ENCODE measurements at regions not wholly inside any gene's neighbourhood (a gene's known extent, or its start where the extent isn't known, plus 50 kb on each side); places are given as distances from the start of the nearest gene placed in this dataset.
"Not testable (repeated sequence)": the region's sequence is repeated elsewhere in the genome, so short reads cannot be mapped to it uniquely, and the experiment has no call there.

- H3K4me3 Mint-ChIP-seq = no peak overlapping the region
- H3K36me3 Mint-ChIP-seq (ENCODE audit: low read depth) = no peaks in the 10 kb centered on the region
- ChIA-PET POLR2A (no interaction called here), CTCF (no interaction called here)
- H3K4me1 Mint-ChIP-seq = no peaks in the 10 kb centered on the region
- DNase-seq = no peak
- intact Hi-C loops (cut with micrococcal nuclease) = no loop called here
- peaks cover 6% of the 10 kb centered on the region for H3K27me3 Mint-ChIP-seq
- ATAC-seq (ENCODE audit: low read depth) = no peak
- H3K9me3 Mint-ChIP-seq = no peaks in the 10 kb centered on the region
- H3K27ac Mint-ChIP-seq = no peak overlapping the region
- TF ChIP-seq CTCF (IDR thresholded peaks at IDR 0.05) = no peak
Measured at GRCh38 chr11:134984421-134984820, 572.4 kb upstream of the B3GAT1 start.

GRCh38 chr11:134982432-134982831 is 570.4 kb upstream of the B3GAT1 start:
- H3K9me3 Mint-ChIP-seq; CTCF ChIA-PET; H3K27me3 Mint-ChIP-seq; ATAC-seq (ENCODE audit: low read depth); H3K27ac Mint-ChIP-seq; H3K4me3 Mint-ChIP-seq; POLR2A ChIA-PET; DNase-seq; H3K36me3 Mint-ChIP-seq (ENCODE audit: low read depth); intact Hi-C loops (cut with micrococcal nuclease); H3K4me1 Mint-ChIP-seq: not testable (repeated sequence)

GRCh38 chr11:134981835-134982234 is 569.8 kb upstream of the B3GAT1 start:
- Mint-ChIP-seq H3K27ac (no peak overlapping the region), H3K4me3 (no peak overlapping the region)
- POLR2A ChIA-PET = no interaction called here

GRCh38 chr11:134980819-134981710 is 569.0 kb upstream of the B3GAT1 start:
- H3K36me3 Mint-ChIP-seq (ENCODE audit: low read depth) = no peaks in the 10 kb centered on the region
- no peaks in the 10 kb centered on the region for H3K9me3 Mint-ChIP-seq
- ATAC-seq (ENCODE audit: low read depth) (no peak), DNase-seq (no peak)
- TF ChIP-seq CTCF (IDR thresholded peaks at IDR 0.05) = no peak
- H3K27me3 Mint-ChIP-seq = no peaks in the 10 kb centered on the region
- H3K4me1 Mint-ChIP-seq = no peaks in the 10 kb centered on the region
- CTCF ChIA-PET = no interaction called here
- H3K27ac Mint-ChIP-seq = no peak overlapping the region
- H3K4me3 Mint-ChIP-seq = no peak overlapping the region
- POLR2A ChIA-PET = no interaction called here
- intact Hi-C loops (cut with micrococcal nuclease) = no loop called here

More at GRCh38 chr11:134981835-134982234, 569.8 kb upstream of the B3GAT1 start:
- no peaks in the 10 kb centered on the region for H3K9me3 Mint-ChIP-seq
- H3K27me3 Mint-ChIP-seq = no peaks in the 10 kb centered on the region
- DNase-seq (no peak), ATAC-seq (ENCODE audit: low read depth) (no peak)
- no peaks in the 10 kb centered on the region for H3K36me3 Mint-ChIP-seq (ENCODE audit: low read depth)
- intact Hi-C loops (cut with micrococcal nuclease) = no loop called here
- H3K4me1 Mint-ChIP-seq = no peaks in the 10 kb centered on the region
- TF ChIP-seq CTCF (IDR thresholded peaks at IDR 0.05) = no peak
- CTCF ChIA-PET = no interaction called here

GRCh38 chr11:134979089-134979457 is 567.0 kb upstream of the B3GAT1 start:
- ATAC-seq (ENCODE audit: low read depth); H3K27ac Mint-ChIP-seq; intact Hi-C loops (cut with micrococcal nuclease): not testable (repeated sequence)

GRCh38 chr11:134978388-134979088 is 566.5 kb upstream of the B3GAT1 start:
- Mint-ChIP-seq H3K4me3 (no peak overlapping the region), H3K4me1 (no peaks in the 10 kb centered on the region), H3K9me3 (no peaks in the 10 kb centered on the region), H3K36me3 (ENCODE audit: low read depth) (no peaks in the 10 kb centered on the region), H3K27ac (no peak overlapping the region), H3K27me3 (no peaks in the 10 kb centered on the region)
- TF ChIP-seq CTCF (IDR thresholded peaks at IDR 0.05) = no peak
- ATAC-seq (ENCODE audit: low read depth) (no peak), DNase-seq (no peak)
- CTCF ChIA-PET = no interaction called here
- intact Hi-C loops (cut with micrococcal nuclease) = no loop called here
- POLR2A ChIA-PET = no interaction called here

More at GRCh38 chr11:134979089-134979457, 567.0 kb upstream of the B3GAT1 start:
- H3K4me1 Mint-ChIP-seq; POLR2A ChIA-PET; H3K27me3 Mint-ChIP-seq; H3K9me3 Mint-ChIP-seq; H3K4me3 Mint-ChIP-seq; DNase-seq; H3K36me3 Mint-ChIP-seq (ENCODE audit: low read depth); CTCF ChIA-PET: not testable (repeated sequence)
